Erythroblast (primary cell): ENCODE measurements at regions not wholly inside any gene's neighbourhood (a gene's known extent, or its start where the extent isn't known, plus 50 kb on each side); places are given as distances from the start of the nearest gene placed in this dataset.

Experiments
- GATA1 ChIP-seq: IDR thresholded peaks from 2 replicates; pipeline ENCODE4 v1.6.1; 2011; ENCODE audit warnings: low read depth, mild to moderate bottlenecking, control low read depth, low read length, moderate library complexity
- POLR2A ChIP-seq: IDR thresholded peaks from 2 replicates; pipeline ENCODE4 v1.6.1; 2011; ENCODE audit warnings: mild to moderate bottlenecking, low read length

- no peak for TF ChIP-seq POLR2A
- TF ChIP-seq GATA1: no peak
Observed at GRCh38 chr2:79275863-79276262, 116.3 kb upstream of the REG3A start.
